HCEC 1CT (cell line): ENCODE measurements at regions not wholly inside any gene's neighbourhood (a gene's known extent, or its start where the extent isn't known, plus 50 kb on each side); places are given as distances from the start of the nearest gene placed in this dataset.
"Not testable (repeated sequence)": the region's sequence is repeated elsewhere in the genome, so short reads cannot be mapped to it uniquely, and the experiment has no call there.

Source experiments
- DNase-seq: peaks from one replicate; pipeline ENCODE4 v3.0.0-alpha.2; 2017

DNA sequence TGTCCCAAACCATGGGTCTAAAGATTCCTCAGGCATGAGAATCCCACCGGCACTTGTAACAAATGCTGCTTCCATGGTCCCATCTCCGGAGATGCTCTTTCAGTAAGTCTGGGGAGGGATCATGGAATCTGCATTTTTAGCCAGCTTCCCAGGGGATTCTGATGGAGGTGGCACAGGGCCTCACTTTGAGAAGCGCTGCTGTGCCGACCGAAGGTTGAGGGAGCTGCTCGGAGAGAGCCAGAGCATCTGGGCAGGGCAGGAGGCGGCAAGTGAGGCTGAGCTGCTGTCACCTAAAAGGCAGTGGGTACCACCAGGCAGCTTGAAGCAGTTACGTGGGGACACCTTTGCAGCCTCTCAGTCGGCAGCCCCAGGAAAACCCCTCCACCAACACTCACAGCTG, 100.2 kb upstream of the CDYL start:
- no peak for DNase-seq

DNA sequence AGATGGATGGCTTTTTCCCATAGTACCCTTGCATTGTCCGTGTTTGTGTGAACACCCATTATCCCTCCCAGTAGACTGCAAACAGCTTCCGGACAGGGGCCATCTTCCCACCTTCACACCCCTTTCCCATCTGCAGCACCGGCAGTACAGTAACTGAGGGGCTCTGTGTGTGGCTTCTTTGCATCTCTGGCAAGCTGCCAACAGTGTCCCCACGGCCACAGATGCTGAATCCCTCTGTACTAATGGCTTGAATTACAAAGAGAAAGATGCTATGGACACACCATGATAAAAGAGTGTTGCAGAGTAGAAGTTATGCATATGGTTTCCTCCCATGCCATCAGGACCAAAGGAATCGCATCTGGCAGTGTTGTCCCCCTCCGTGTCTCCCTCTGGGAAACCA, 101.1 kb upstream of the CDYL start:
- no peak for DNase-seq

DNA sequence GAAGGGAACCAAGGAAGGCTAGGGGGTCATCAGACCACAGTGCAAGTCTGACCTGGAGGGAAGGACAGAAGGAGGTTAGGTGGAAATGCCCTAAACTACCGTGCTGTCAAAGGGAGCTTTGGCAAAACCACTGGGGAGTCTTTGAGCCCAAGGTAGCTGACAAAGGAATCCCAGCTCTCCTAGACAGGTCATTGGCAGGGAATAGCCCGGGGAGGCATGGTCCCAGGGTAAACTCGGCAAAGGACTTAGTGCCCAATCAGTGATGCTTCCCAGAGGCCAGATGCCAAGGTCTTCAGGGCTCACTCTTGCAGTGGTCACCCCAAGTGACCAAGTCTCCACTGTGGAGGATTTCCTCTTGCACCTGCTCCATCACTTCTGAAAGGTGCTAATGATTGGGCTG, 102.3 kb upstream of the CDYL start:
- DNase-seq = no peak

DNA sequence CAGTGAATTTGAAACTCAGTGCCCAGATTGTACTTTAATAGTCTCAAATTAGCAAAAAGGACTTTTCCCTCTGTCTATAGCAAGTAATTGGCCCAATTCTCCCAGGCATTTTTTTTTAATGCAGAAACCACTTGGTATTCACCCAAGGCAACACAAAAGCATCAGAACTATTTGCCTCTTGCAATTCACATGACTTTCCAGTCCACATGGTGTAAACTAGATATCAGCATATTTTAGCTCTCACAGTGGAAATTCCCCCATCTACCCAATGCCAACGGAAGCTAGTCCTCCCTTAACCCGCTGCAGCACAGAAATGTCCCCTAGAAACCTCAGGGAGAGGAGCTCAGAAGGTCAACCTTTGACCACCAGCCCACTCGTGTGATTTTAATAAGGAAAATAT, 103.4 kb upstream of the CDYL start:
- no peak for DNase-seq

DNA sequence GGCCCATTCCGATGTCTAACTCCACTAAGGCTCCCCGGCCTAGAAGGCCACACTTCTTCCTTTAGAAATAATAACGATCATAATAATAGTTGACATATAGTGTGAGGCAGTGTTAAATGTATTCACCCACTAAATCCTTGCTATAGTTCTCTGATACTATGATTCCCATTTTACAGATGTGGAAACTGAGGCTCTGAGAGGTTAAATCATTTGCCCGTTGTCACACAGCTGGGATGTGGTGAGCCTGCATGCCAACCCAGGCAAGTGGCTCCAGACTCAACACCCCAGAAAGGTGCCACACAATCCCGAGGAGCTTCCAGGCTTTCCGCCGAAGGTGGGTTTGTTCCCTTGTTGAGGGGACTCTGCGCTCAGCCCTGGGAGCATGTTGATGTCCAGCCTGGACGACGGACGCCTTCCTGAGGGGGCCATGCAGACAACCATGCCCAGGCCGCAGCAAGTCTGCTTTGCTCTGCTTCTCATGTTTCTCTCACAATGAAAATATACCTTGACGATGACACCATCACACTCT, 104.6 kb upstream of the CDYL start:
- DNase-seq = no peak

DNA sequence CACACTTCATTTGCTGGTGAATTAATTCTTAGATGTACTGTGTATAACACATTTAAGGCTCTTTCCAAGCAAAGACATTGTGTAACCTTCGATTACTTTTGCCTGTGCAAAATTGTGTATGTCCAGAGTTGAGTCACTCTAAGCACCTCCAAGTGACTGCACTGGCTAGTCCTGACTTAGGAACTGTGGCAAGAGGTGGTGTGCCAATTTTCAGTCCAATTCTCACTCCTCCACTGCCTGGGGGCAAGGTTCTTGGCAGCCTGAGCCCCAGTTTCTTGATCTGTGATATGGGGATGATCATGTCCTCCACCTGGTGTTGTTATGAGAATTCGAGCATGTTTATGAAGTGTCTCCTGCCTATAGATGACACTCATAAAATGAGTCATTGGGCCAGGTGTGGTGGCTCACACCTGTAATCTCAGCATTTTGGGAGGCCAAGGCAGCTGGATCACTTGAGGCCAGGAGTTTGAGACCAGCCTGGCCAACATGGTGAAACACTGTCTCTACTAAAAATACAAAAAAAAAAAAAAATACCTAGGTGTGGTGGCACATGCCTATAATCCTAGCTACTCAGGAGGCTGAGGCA, 105.3 kb upstream of the CDYL start:
- no peak for DNase-seq

DNA sequence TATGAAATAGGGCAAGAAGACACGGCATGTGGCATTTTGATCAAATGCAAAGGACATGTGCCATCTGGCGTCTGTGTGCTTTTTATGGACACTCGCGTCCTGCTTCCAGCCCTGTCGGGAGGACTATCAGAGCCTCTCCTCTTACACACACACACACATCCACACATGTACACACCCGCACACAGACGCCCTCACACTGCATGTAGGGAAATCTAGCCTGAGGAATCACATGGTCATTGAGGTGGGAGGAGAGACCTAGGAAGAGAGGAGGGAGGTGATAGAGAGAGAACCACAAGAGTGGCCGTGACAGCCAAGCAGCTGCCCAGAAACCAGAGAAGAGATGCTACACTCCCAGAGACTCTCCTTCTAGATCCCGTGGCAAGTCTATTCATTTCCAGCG, 105.9 kb upstream of the CDYL start:
- no peak for DNase-seq

DNA sequence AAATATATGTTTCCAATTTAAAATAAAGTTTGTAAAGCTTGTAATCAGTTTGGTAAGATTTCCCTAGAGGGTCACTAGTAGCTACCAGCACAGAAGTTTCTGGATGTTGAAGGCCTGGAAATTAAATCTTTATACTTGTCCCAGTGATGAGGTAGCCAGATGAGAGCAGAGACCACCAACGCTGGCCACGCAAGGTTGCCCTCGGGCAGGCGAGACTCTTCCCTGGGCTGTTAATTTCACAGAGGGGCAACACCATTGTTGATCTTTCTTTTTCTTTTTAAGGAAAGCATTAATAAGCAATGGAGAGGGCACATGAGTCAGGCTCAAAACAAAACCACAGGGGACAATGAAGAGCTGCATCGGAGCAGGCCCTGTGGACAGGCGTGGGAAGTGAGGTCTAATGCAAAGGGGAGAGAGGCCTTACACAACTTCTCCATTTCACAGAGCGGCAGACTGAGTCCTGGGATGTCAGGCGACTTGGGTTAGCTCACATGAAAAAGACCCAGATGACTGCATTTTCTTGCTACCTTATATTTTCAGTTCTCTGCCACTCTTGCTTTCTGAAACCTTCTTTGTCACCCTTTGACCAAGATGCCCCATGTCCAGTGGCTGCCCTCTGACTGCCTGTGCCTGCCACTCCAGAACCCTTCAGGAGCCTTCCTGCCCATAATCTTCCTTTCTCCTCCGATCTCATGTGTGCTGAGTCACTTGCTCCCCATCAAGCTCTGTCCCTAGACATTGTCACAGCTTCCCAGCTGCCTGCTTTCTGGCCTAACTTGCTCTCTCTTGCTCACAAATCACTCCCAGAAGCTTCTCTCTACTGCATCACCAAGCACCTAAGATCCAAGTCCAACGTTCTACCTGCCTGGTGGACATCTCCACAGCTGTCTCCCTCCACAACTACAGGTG, 107.7 kb upstream of the CDYL start:
- no peak for DNase-seq

DNA sequence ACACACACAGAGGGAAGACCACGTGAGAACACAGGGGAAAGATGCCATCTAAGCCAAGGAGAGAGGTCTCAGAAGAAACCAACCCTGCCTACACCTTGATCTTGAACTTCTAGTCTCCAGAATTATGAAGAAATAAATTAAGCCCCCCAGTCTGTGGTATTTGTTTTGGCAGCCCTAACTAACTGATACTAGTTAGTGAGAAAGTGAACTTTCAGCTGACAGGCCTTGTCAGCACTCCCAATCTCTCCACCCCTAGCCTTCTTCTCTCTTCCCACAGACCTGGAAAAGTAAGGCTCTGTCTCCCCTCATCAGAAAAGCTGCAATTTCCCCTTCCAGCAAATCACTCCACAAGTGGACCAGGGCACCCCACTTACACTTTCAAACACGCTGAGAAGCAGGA, 108.6 kb upstream of the CDYL start:
- DNase-seq = no peak

DNA sequence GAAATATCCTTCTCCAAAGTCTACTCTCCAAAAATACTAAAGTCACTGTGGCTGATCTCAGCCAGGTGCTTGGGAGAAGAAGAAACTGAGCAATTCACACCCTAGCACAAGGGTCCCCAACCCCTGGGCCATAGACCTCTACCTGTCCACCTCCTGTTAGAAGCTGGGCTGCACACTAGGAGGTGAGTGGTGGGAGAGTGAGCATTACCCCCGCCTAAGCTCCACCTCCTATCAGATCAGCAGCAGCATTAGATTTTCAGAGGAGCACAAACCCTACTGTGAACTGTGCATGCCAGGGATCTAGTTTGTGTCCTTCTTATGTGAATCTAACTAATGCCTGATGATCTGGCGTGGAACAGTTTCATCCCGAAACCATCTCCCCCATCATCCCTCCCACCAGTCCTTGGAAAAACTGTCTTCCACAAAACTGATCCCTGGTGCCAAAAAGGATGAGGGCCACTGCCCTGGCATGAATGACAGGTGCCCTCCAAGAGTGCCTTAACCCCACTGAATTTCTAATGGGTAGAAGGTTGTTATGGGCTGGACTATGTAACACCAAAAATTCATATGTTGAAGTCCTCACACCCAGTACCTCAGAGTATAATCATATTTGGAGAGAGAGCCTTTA, 109.2 kb upstream of the CDYL start:
- DNase-seq = no peak

DNA sequence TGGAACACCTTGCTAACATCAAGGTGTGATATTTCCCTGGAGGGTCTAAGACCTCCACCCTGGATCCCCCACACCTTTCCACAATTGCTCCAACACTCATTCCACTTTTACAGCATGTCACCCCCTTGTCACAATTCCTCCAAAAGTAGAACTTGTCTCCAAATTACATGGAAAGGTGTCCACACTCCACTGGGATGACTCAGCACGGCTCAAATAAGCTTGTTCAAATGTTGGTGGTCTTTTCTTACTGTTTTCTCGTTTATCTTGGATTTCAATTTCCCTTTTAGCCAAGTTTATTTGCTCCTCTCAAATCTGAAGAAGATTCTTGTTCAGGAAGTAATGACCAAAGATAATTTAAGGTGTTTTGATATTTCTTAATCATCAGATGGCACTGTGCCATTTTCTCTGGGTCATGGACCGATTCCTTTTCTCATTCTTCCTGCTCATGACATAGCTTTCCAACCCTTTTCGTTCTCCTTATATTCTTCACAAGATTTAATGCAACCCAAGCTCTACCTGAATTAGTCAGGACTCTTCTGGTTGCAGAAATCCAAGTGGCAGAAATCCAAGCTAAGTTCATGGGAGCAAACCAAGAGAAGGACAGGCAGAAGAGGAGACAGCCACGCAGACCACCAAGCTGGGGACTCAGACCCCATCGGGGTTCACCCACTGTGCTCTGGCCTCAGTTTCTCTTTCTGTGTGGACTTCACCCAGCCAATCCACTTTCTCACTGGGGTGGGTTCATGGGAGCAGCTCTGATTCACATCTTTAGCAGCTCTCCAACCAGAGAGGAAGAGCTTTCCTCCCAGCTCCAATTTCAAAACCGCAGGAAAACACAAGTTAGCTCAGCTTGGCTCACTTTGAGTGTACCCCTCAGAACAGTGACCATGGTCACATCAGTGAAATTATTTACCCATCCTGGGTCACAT, 110.5 kb upstream of the CDYL start:
- DNase-seq = no peak

DNA sequence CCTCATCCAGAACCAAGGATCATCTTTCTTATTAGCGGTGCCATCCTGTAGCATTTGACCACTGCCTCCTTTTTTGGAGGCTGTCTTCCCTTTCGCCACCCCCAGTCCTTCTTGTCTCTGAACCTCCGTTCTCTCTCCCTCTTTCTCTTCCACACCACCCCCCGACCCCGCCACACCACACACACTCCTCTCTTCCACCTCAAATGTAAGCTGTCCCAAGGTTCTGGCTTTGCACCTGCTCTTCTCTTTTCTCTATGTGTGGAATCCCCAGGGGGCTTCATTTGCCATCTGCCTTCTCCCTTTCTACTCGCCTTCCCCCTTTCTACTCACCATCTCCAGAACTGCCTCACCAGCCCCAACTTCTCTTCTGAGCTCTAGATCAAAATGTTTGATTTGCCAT, 111.3 kb upstream of the CDYL start:
- DNase-seq = no peak

DNA sequence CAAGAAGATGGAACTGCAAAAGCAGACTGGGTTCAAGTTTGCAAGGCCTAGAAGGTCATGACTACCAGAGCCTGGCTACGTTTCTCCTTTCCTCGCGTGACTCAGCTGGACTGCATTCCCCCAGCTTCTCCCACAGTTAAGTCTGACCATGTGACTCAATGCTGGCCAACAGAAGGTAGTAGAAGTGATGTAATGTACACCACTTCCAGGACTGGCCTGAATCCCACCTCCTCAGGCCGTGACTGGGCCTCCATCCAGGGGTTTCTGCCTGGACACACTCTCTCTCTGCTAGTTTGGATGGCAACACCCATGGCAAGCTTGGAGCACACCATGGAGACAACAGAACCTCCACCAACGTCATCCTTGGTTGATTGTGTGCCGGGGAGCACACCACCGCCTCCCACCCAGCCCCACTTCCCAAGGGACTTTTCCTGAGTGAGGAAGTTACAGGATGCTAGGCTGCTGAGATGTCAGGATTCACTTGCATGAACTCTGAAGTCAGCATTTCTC, 112.0 kb upstream of the CDYL start:
- DNase-seq = peak; percentile 61

DNA sequence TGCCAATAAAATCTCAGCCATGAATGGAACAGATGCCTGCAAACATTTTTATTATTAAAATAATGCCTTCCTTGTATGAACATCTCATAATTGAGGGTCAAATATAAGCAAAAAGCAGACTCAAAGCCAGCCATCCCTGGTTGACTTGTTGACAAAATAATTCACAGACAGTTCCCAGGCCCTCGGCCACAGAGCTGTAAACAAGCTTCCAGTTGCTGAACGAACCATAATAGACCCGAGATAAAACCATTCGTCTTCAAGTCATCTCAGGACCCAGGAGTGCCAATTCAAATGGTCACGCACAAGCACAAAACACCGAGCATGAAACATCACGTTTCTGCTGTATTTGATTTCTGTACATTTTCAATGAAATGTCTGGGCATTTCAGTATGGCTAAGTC, 113.3 kb upstream of the CDYL start:
- no peak for DNase-seq

DNA sequence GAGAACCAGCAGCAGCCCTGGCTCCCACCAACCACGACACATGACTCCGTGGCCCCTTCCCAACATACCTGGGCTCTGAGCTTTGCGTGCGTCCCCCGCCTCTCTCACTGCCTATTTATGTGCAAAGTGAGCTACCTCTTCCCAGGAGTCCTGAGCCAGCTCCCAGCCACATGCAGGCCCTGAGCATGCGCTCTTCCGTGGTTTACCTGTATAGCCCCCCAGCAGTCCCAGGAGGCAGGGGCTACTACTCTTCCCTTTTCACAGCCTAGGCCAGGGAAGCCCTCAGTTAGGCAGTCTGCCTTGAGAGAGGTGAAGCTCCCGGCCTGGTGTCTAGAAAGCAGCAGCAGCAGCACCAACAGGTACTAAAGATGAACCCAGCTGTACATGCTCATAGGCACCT, 114.8 kb upstream of the CDYL start:
- no peak for DNase-seq

DNA sequence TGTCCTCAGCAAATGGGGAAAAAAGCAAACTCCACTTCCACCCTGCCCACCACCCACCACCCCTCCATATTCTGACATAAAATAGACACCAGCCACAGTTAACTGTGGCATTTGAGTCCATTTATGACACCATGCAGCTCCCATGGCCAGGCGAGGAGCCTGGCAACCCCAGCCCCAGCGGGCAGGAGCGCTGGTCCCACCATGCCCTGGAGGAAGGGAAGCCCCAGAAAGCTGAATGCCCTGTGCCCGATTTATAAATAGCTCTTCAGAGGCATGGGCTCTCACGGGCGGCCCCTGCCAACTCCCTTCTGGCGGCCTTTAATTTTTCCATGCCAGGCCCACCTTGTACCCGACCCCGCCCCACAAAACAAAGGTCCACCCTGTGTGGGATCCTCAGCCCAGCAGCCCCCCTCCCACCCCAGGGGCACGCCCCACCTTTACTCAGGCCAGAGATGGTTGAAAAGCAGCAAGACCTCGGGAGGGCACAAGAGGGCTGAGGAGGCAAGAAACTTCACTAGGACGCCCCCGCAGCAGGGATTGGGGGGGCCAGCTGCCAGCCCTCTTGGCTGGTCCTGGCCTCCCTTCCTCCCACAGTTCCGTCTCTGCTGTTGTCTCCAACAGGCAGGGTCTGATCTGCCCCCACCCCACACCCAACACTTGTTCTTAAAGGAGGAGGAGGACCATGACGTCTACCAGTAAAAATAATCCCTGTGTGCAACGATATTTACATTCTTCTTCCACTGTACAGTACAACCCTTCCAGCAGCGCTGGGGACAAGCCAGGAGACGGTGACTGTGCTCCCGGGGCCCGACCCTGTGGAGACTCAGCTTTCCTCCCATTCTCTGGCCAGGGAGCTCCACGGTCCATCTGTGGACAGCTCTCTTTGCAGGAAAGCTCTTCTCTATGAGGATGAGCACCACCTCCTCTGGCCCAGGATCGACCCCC, 115.6 kb upstream of the CDYL start:
- no peak for DNase-seq

DNA sequence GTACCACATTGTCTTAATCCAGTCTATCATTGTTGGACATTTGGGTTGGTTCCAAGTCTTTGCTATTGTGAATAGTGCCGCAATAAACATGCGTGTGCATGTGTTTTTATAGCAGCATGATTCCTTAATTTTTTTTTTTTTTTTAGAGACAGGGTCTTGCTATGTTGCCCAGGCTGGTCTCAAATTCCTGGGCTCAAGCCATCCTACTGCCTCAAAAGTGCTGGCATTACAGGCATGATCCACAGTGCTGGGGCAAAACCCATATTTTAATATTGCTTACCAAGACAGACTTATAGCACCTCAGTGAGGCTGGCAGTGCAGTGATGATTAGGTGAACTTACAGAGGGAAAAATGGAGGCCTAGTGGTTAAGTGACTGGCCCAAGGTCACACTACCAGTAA, 116.5 kb upstream of the CDYL start:
- DNase-seq = not testable (repeated sequence)

DNA sequence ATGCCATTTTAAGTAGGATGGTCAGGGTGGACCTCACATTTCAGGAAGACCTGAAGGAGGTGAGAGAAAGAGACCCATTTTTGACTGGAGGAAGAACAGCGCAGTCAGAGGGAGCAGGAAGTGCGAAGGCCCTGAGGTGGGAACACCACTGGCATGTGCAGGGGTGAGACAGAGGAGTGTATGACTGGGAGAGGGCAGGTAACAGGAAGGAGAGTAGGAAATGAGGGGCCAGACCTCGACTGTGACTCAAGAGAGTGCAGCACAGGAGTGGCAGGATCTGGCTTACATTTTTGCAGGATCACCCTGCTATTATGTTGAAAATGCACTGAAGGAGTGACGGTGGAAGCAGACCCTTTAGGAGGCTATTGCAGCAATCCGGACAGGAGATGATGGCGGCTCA, 117.7 kb upstream of the CDYL start:
- DNase-seq = no peak

DNA sequence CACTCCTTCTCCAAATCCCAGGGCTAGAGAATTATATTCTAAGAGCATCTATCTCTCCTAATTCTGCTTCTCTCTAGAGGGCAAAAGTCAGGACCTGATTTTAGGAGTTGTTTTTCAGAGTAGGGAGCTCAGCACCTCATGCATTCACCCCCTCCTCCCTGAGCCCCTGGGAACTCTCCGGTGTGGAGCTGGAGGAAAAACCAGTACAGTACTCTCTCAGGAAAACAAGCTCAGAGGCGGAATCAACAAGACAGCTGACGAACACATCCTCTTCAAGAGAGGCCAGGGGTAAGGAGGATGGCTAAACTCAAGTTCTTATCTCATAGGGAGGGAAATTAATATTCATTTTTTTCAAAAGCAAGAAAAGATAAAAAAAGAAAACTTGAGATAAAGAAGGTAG, 120.1 kb upstream of the CDYL start:
- no peak for DNase-seq

DNA sequence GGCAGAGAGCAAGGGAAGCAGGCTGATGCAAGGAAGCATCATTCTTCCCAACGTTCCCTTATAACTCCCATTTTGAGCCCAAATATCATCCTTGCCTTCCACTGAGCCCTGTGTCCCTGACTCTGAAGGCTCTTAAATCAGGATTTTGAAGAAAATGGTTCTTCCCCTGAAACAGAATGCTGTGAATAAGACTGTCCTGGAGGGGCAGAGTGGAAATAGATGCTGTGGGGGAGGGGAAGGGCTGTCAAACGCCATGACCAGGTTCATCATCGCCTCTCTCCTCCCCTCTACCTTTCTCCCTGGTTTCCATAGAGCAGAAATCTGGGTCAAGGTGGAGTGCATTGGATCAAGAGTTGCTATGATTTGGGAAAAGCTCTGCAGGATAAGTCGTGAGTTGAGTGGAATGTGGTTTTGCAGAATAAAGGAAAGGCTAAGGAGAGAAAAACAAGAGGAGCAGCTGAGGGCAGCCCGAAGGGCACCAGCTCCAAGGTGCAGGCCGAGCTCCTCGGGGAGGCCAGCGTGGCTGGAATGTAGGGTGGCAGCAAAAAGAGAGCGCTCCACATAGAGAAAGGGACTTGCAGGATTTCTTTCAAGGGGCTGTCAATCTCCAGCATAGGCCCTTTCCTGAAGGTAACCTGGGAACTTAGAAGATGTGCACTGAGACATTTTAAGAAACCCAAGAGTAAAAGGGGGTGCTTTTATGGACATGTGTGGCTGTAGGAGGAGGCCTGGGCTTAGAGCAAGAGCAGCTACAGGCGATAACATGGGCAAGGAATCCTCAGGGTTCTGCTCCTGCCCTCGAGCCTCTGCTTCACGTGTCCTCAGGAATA, 120.8 kb upstream of the CDYL start:
- no peak for DNase-seq

DNA sequence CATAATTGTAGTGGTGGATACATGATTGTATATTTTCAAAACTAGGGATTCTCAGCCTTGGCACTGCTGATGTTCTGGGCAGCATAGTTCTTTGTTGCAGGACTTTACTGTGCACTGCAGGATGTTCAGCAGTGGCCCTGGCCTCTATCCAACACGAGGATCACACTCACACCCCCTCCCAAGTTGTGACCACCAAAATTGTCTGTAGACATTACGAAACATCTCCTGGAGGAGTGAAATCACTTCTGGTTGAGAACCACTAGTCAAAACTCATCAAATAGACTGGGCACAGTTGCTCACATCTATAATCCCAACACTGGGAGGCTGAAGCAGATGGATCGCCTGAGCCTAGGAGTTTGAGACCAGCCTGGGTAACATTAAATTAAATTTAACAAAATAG, 123.1 kb upstream of the CDYL start:
- DNase-seq = no peak
